OCI-LY3 (cell line): ENCODE measurements at regions not wholly inside any gene's neighbourhood (a gene's known extent, or its start where the extent isn't known, plus 50 kb on each side); places are given as distances from the start of the nearest gene placed in this dataset.

Experiments used
- H2AFZ ChIP-seq: fragments of 200-600, 300-600 bp; shearing (Covaris generic); 2 replicates; pipeline ENCODE4 v1.6.0; 2014; ENCODE audit warnings: antibody characterized with exemption, low read depth, low read length
- H3K27ac ChIP-seq: fragments of 200-600, 300-600 bp; sonication (generic); 2 replicates; pipeline ENCODE4 v1.5.1; 2014; ENCODE audit warnings: mild to moderate bottlenecking, low read length, moderate library complexity, mixed read lengths
- H3K27me3 ChIP-seq: fragments of 200-600, 300-600 bp; sonication (generic); 2 replicates; pipeline ENCODE4 v1.6.1; 2014; ENCODE audit warnings: low read depth, low read length, mixed read lengths
- H3K36me3 ChIP-seq: fragments of 200-600, 300-600 bp; sonication (generic); replicated peaks from 2 replicates; pipeline ENCODE3; 2014; ENCODE audit warnings: low read depth, low read length, mixed read lengths
- H3K4me1 ChIP-seq: fragments of 300-600, 200-600 bp; sonication (generic); 2 replicates; pipeline ENCODE4 v1.6.1; 2014; ENCODE audit warnings: low read length, mixed read lengths
- H3K4me2 ChIP-seq: fragments of 200-600, 300-600 bp; sonication (generic); 2 replicates; pipeline ENCODE4 v1.6.1; 2014; ENCODE audit warnings: low read length, mixed read lengths
- H3K4me3 ChIP-seq: fragments of 300-600, 200-600 bp; sonication (generic); 2 replicates; pipeline ENCODE4 v1.5.1; 2014; ENCODE audit warnings: antibody characterized with exemption, mild to moderate bottlenecking, low read length, moderate library complexity
- H3K79me2 ChIP-seq: fragments of 300-600, 200-600 bp; shearing (Covaris generic); 2 replicates; pipeline ENCODE4 v1.6.1; 2014; ENCODE audit warnings: mild to moderate bottlenecking, low read length, mixed read lengths
- H3K9ac ChIP-seq: fragments of 300-600, 200-600 bp; shearing (Covaris generic); 2 replicates; pipeline ENCODE4 v1.6.0; 2014; ENCODE audit warnings: mild to moderate bottlenecking, low read length, moderate library complexity
- H3K9me3 ChIP-seq: fragments of 200-600, 300-600 bp; shearing (Covaris generic); 2 replicates; pipeline ENCODE4 v1.6.1; 2014; ENCODE audit warnings: low read length, mixed read lengths; ENCODE audit not compliant: insufficient read depth
- H4K20me1 ChIP-seq: fragments of 200-600, 300-600 bp; sonication (generic); 2 replicates; pipeline ENCODE4 v1.6.1; 2016; ENCODE audit warnings: low read length, mixed read lengths; ENCODE audit not compliant: insufficient read depth
- EZH2phosphoT487 ChIP-seq: fragments of 200-600 bp; shearing (Covaris generic); IDR thresholded peaks from 2 replicates; pipeline ENCODE4 v1.6.1; 2018; ENCODE audit warnings: antibody characterized with exemption, mixed run types, low read depth
- TF ChIP-seq, protein P1 (sequence below): fragments of 200-600, 300-600 bp; sonication (generic); IDR thresholded peaks from 2 replicates; pipeline ENCODE4 v1.5.1; 2014; ENCODE audit warnings: antibody characterized with exemption, low read length, low read depth

DNA sequence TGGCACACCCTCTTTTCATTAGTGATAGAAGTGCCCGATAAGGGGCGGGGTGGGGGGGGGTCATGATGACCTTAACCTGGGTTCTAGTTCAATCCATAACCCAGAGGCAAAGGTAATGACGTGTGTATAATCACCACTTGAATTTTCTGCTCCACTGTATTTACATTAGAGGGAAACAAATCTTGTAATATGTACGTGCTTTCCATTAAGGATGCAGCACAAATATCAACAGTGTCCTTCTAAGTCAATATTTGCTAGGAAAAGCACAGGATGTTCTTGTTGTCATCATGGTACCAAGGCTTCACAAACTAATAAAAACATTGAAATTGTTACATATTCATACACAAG is 121.2 kb upstream of the SLC38A2 start:
- H2AFZ ChIP-seq: no peak overlapping the region
- no peak overlapping the region for H3K4me2 ChIP-seq
- no peaks in the 10 kb centered on the region for H3K36me3 ChIP-seq
- no peaks in the 10 kb centered on the region for H3K27me3 ChIP-seq
- no peaks in the 10 kb centered on the region for H3K79me2 ChIP-seq
- no peaks in the 10 kb centered on the region for H3K9me3 ChIP-seq
- no peak overlapping the region for H3K27ac ChIP-seq
- no peak for TF ChIP-seq EZH2phosphoT487
- TF ChIP-seq, protein P1, sequence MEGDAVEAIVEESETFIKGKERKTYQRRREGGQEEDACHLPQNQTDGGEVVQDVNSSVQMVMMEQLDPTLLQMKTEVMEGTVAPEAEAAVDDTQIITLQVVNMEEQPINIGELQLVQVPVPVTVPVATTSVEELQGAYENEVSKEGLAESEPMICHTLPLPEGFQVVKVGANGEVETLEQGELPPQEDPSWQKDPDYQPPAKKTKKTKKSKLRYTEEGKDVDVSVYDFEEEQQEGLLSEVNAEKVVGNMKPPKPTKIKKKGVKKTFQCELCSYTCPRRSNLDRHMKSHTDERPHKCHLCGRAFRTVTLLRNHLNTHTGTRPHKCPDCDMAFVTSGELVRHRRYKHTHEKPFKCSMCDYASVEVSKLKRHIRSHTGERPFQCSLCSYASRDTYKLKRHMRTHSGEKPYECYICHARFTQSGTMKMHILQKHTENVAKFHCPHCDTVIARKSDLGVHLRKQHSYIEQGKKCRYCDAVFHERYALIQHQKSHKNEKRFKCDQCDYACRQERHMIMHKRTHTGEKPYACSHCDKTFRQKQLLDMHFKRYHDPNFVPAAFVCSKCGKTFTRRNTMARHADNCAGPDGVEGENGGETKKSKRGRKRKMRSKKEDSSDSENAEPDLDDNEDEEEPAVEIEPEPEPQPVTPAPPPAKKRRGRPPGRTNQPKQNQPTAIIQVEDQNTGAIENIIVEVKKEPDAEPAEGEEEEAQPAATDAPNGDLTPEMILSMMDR: no peak
- no peaks in the 10 kb centered on the region; the same call in 1 of the 2 replicates for H3K4me1 ChIP-seq
- no peak overlapping the region for H3K4me3 ChIP-seq
- no peak overlapping the region for H3K9ac ChIP-seq
- H4K20me1 ChIP-seq: no peaks in the 10 kb centered on the region

DNA sequence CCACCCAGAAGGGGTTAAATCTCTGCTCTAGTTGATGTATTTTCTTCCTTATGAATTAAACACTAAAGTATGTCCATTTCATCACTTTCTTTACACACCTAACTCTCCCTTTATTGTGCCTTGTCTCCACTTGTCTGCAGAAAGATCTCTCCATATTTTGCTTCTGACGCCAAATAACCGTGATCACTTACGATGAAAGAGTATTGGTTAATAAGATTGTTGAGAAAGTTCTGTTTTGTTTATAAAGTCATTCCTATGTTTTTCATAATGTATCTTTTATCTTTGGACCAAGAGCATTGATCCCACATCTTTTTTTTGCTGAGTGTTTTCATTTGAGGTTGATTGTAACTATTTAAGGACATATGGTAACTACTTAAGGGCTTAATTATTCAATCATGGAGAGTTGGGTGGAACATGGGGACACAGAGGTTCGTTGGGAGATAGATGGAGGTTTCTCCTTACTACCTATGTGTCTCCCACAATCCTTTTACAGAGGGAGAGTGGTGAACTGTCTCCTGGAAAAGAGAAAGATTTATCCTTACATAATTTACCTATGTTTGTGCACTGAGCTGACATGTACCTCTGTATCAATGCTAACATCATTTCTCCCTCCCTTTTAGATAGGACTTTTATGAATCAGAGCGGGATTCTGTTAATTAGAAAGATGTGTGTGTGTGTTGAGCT is 120.7 kb upstream of the SLC38A2 start:
- Histone ChIP-seq H3K9me3 (no peaks in the 10 kb centered on the region), H3K79me2 (no peaks in the 10 kb centered on the region), H4K20me1 (no peaks in the 10 kb centered on the region), H3K36me3 (no peaks in the 10 kb centered on the region), H3K27me3 (no peaks in the 10 kb centered on the region), H3K27ac (no peak overlapping the region), H3K4me3 (no peak overlapping the region), H2AFZ (no peak overlapping the region), H3K4me1 (peaks cover 5% of the 10 kb centered on the region), H3K9ac (no peak overlapping the region), H3K4me2 (no peak overlapping the region)
- TF ChIP-seq, protein P1: no peak
- TF ChIP-seq EZH2phosphoT487: no peak

DNA sequence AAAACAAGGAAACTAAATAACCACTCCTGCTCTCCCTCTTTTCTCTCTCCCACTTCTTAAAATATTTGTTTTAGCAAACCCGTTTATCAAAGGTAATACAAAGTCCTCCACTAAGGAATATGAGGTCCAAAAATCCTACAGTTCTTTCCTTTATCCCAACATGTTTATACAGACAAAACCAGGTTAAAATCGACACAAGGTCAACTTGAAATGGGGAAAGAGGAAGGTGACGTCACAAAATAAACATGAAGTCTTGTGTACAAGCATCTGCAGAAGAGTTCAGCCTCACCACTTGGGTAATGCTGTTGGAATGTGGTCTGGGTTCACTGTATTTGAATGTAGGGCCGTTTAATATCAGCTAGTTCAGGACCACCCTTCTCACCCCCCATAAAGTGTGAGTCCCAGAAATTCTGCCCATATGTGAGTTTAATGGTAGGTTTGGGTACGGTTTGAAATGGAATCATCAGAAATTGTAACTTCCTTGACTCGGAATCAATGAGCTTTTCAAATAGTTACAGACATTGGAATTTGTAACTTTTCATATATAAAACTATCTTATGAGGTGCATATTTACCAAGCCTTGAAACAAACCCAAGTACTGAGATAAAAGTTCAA is 120.0 kb upstream of the SLC38A2 start:
- no peak overlapping the region for H3K27ac ChIP-seq
- H2AFZ ChIP-seq: no peak overlapping the region
- no peak overlapping the region for H3K4me3 ChIP-seq
- no peak overlapping the region for H3K4me2 ChIP-seq
- no peak for TF ChIP-seq EZH2phosphoT487
- TF ChIP-seq, protein P1: no peak
- H3K9me3 ChIP-seq: no peaks in the 10 kb centered on the region
- H4K20me1 ChIP-seq: no peaks in the 10 kb centered on the region
- no peaks in the 10 kb centered on the region for H3K79me2 ChIP-seq
- H3K4me1 ChIP-seq: peaks cover 11% of the 10 kb centered on the region
- H3K9ac ChIP-seq: no peak overlapping the region
- no peaks in the 10 kb centered on the region for H3K36me3 ChIP-seq
- no peaks in the 10 kb centered on the region for H3K27me3 ChIP-seq

DNA sequence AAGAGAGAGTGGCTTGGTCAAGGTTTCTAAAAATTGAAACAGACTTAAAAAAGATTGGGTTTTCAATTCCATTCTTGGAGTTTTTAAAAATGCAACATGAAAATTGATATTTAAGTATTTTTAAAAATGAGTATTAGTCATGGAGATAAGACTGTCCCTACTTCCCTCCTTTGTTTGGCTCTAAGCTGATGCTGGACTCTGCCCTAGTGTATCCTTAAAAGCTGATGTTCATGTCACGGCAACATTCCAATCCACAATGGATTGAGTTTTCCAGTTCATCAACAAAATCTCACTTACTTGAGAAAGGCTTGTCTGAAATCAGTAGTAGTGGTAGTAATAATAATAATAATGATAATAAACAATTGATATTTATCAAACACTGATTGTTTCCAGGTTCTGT is 119.0 kb upstream of the SLC38A2 start:
- TF ChIP-seq, protein P1: no peak
- TF ChIP-seq EZH2phosphoT487: no peak
- Histone ChIP-seq H3K4me1 (peaks cover 21% of the 10 kb centered on the region), H2AFZ (no peak overlapping the region), H3K27me3 (no peaks in the 10 kb centered on the region), H4K20me1 (no peaks in the 10 kb centered on the region), H3K4me2 (no peak overlapping the region), H3K27ac (no peak overlapping the region), H3K36me3 (no peaks in the 10 kb centered on the region), H3K79me2 (no peaks in the 10 kb centered on the region), H3K9me3 (no peaks in the 10 kb centered on the region), H3K4me3 (no peak overlapping the region), H3K9ac (no peak overlapping the region)
